CD14-positive monocyte (primary cell): ENCODE measurements at regions not wholly inside any gene's neighbourhood (a gene's known extent, or its start where the extent isn't known, plus 50 kb on each side); places are given as distances from the start of the nearest gene placed in this dataset.

Source experiments
- DNase-seq, 3 donors: peaks; one replicate each; pipeline ENCODE4 v3.0.0-alpha.2; 2011 to 2022
- H2AFZ ChIP-seq: 2 replicates; pipeline ENCODE4 v1.6.0; 2012; ENCODE audit warnings: mild to moderate bottlenecking, low read depth, low read length, inconsistent platforms; ENCODE audit not compliant: insufficient read depth, poor library complexity, severe bottlenecking
- H3K27ac ChIP-seq, 2 donors: 1 replicate in 1 of 2; 2 replicates in 1 of 2; pipeline ENCODE4 v1.5.1; 2012 to 2013; ENCODE audit warnings: low read length in 2 of 2, control low read depth in 1 of 2, inconsistent platforms in 1 of 2, low read depth in 1 of 2, mild to moderate bottlenecking in 1 of 2
- H3K27me3 ChIP-seq, 2 donors: one replicate each; pipeline versions ENCODE4 v1.6.0 to v1.6.1; 2011 to 2013; ENCODE audit warnings: low read length in 2 of 2; ENCODE audit not compliant: control insufficient read depth in 2 of 2, insufficient read depth in 2 of 2
- H3K36me3 ChIP-seq, 2 donors: replicated peaks in 1 of 2; 1 replicate in 1 of 2; 2 replicates in 1 of 2; pipeline versions ENCODE4 v1.5.1 to v1.6.1; 2012 to 2013; ENCODE audit warnings: low read length in 2 of 2, control low read depth in 1 of 2, inconsistent platforms in 1 of 2, mild to moderate bottlenecking in 1 of 2; ENCODE audit not compliant: insufficient read depth in 2 of 2, control insufficient read depth in 1 of 2
- H3K4me1 ChIP-seq, 2 donors: 1 replicate in 1 of 2; 2 replicates in 1 of 2; pipeline versions ENCODE4 v1.5.1 to v1.6.1; 2012 to 2013; ENCODE audit warnings: low read length in 2 of 2, control low read depth in 1 of 2, inconsistent platforms in 1 of 2, mild to moderate bottlenecking in 1 of 2, moderate library complexity in 1 of 2; ENCODE audit not compliant: insufficient read depth in 2 of 2, control insufficient read depth in 1 of 2
- H3K4me2 ChIP-seq: replicated peaks from 2 replicates; pipeline ENCODE3; 2012; ENCODE audit warnings: low read length, moderate library complexity, mild to moderate bottlenecking; ENCODE audit not compliant: poor library complexity, severe bottlenecking; ENCODE audit errors: extremely low read depth
- H3K4me3 ChIP-seq, 3 experiments: fragments of 200-600 bp in 1 of 3; sonication (generic) in 1 of 3; replicated peaks in 1 of 3; 1 replicate in 2 of 3; 2 replicates in 1 of 3; pipeline ENCODE4 v1.5.1; 2011 to 2013; ENCODE audit warnings: low read length in 3 of 3, mild to moderate bottlenecking in 3 of 3, control low read depth in 2 of 3, low read depth in 2 of 3, inconsistent platforms in 1 of 3, moderate library complexity in 1 of 3
- H3K79me2 ChIP-seq: 2 replicates; pipeline ENCODE4 v1.6.0; 2012; ENCODE audit warnings: mild to moderate bottlenecking, control low read depth, inconsistent platforms, low read length, moderate library complexity; ENCODE audit not compliant: insufficient read depth
- H3K9ac ChIP-seq: 2 replicates; pipeline ENCODE4 v1.6.0; 2017; ENCODE audit warnings: low read length, mild to moderate bottlenecking; ENCODE audit not compliant: insufficient read depth, poor library complexity, severe bottlenecking
- H3K9me3 ChIP-seq, 2 donors: replicated peaks in 1 of 2; 1 replicate in 1 of 2; 2 replicates in 1 of 2; pipeline versions ENCODE4 v1.5.1 to v1.6.1; 2012 to 2013; ENCODE audit warnings: low read length in 2 of 2, control low read depth in 1 of 2; ENCODE audit not compliant: control insufficient read depth in 1 of 2, insufficient read depth in 1 of 2
- H4K20me1 ChIP-seq: 2 replicates; pipeline ENCODE4 v1.6.0; 2012; ENCODE audit warnings: mild to moderate bottlenecking, low read length, control low read depth, moderate library complexity; ENCODE audit not compliant: insufficient read depth
- H3K27ac Mint-ChIP-seq, 7 donors: one replicate each; pipeline ENCODE4 v1.8.0; 2020; ENCODE audit warnings: mild to moderate bottlenecking in 7 of 7, mixed read lengths in 7 of 7, moderate library complexity in 6 of 7, inconsistent platforms in 2 of 7
- H3K27me3 Mint-ChIP-seq, 3 donors: one replicate each; pipeline ENCODE4 v1.8.0; 2021 to 2022; ENCODE audit warnings: low read depth in 3 of 3, mild to moderate bottlenecking in 3 of 3, mixed read lengths in 3 of 3, moderate library complexity in 3 of 3, inconsistent platforms in 1 of 3
- H3K36me3 Mint-ChIP-seq, 2 donors: one replicate each; pipeline ENCODE4 v1.8.0; 2020; ENCODE audit warnings: mixed read lengths in 2 of 2, inconsistent platforms in 1 of 2, mild to moderate bottlenecking in 1 of 2
- H3K4me1 Mint-ChIP-seq: one replicate; pipeline ENCODE4 v1.8.0; 2020; ENCODE audit warnings: mild to moderate bottlenecking, mixed read lengths
- H3K4me3 Mint-ChIP-seq, 2 donors: one replicate each; pipeline ENCODE4 v1.8.0; 2020; ENCODE audit warnings: mild to moderate bottlenecking in 2 of 2, mixed read lengths in 2 of 2, moderate library complexity in 1 of 2
- H3K9me3 Mint-ChIP-seq, 7 donors: one replicate each; pipeline ENCODE4 v1.8.0; 2020 to 2022; ENCODE audit warnings: mixed read lengths in 7 of 7, mild to moderate bottlenecking in 6 of 7, moderate library complexity in 6 of 7, inconsistent platforms in 2 of 7
- CTCF ChIP-seq: fragments of 200-600 bp; IDR thresholded peaks from one replicate; pipeline ENCODE4 v1.8.0; 2022; ENCODE audit warnings: antibody characterized with exemption, mild to moderate bottlenecking
- WGBS: methylation state at CpG from one replicate; pipeline ENCODE4 v1.1.5; 2013; ENCODE audit warnings: missing lambda C conversion rate; ENCODE audit not compliant: insufficient coverage; 5-methylcytosine and 5-hydroxymethylcytosine counted together
- intact Hi-C, 2 donors: fragments of 100-400 bp; cut with micrococcal nuclease; formaldehyde crosslinking; loops; one replicate each; pipeline versions ENCODE4 v1.15.0 to v1.15.1; 2023

DNA sequence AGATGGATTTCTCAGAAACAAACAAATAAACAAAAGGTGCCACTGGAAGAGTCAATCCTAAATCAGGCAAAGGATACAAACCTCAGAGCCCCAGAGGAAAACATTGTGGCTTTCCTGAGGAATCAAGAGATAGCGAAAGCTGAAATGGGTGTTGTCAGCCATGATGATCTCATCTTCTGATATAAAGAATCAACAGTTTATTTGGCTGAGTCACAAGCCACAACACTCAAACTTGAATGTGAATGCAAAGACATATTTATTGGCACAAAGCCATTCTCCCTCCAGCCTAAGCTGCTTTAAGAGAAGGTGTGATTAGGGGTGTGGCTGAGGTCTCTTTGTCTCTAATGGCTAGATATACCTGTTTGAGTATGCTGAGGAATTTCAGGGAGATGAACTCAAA, 73.3 kb upstream of the NREP start:
- intact Hi-C loops: no loop called here

GRCh38 chr5:111829701-111830100, 72.7 kb upstream of the NREP start:
- Histone ChIP-seq H3K36me3 (no peaks in the 10 kb centered on the region), H3K9ac (no peak overlapping the region), H3K27ac (no peak overlapping the region), H3K4me1 (peaks cover 0 to under 1% of the 10 kb centered on the region in 2 donors), H3K9me3 (peaks cover 0 to 6% of the 10 kb centered on the region in 2 donors), H3K27me3 (no peaks in the 10 kb centered on the region), H3K79me2 (no peaks in the 10 kb centered on the region), H4K20me1 (no peaks in the 10 kb centered on the region), H3K4me2 (no peak overlapping the region), H3K4me3 (no peak overlapping the region), H2AFZ (no peak overlapping the region)
- no peak for TF ChIP-seq CTCF
- no peaks in the 10 kb centered on the region for H3K36me3 Mint-ChIP-seq
- H3K4me1 Mint-ChIP-seq: peaks cover 3% of the 10 kb centered on the region
- no peaks in the 10 kb centered on the region for H3K27me3 Mint-ChIP-seq
- intact Hi-C loops: no loop called here
- DNase-seq: no peak
- no peak overlapping the region for H3K27ac Mint-ChIP-seq
- WGBS: no CpG with 5 or more reads among the region's 1 CpG
- H3K9me3 Mint-ChIP-seq: peaks cover 4 to 20% (median 9%) of the 10 kb centered on the region in 7 donors
- no peak overlapping the region for H3K4me3 Mint-ChIP-seq

More for the DNA sequence above, 73.3 kb upstream of the NREP start:
- no peak for TF ChIP-seq CTCF
- WGBS: no CpG with 5 or more reads among the region's 1 CpG
- Histone ChIP-seq H3K4me1 (peaks cover 3 to 6% of the 10 kb centered on the region in 2 donors), H3K27ac (no peak overlapping the region), H3K9me3 (peaks cover 0 to 6% of the 10 kb centered on the region in 2 donors), H3K79me2 (no peaks in the 10 kb centered on the region), H3K9ac (no peak overlapping the region), H3K36me3 (no peaks in the 10 kb centered on the region), H4K20me1 (no peaks in the 10 kb centered on the region), H3K4me3 (no peak overlapping the region), H3K4me2 (no peak overlapping the region), H3K27me3 (no peaks in the 10 kb centered on the region), H2AFZ (no peak overlapping the region)
- H3K4me1 Mint-ChIP-seq: peaks cover 7% of the 10 kb centered on the region
- DNase-seq: no peak
- no peak overlapping the region for H3K4me3 Mint-ChIP-seq
- no peaks in the 10 kb centered on the region for H3K27me3 Mint-ChIP-seq
- peaks cover 4 to 20% (median 9%) of the 10 kb centered on the region in 7 donors for H3K9me3 Mint-ChIP-seq
- H3K27ac Mint-ChIP-seq: no peak overlapping the region
- no peaks in the 10 kb centered on the region for H3K36me3 Mint-ChIP-seq
